Upper lobe of right lung (tissue), 1 donor: ENCODE measurements at regions not wholly inside any gene's neighbourhood (a gene's known extent, or its start where the extent isn't known, plus 50 kb on each side); places are given as distances from the start of the nearest gene placed in this dataset.
"Not testable (repeated sequence)": the region's sequence is repeated elsewhere in the genome, so short reads cannot be mapped to it uniquely, and the experiment has no call there.

Experiments used
- ATAC-seq: fragments of 200-7000 bp; cut with Tn5 transposase; one replicate; pipeline ENCODE4 v1.9.1; 2020; ENCODE audit warnings: mild to moderate bottlenecking, moderate library complexity
- DNase-seq: peaks from one replicate; pipeline ENCODE4 v3.0.0-alpha.2; 2020
- H3K27ac ChIP-seq: fragments of 200-600 bp; one replicate; pipeline ENCODE4 v1.8.0; 2022
- H3K27me3 ChIP-seq: fragments of 200-600 bp; one replicate; pipeline ENCODE4 v1.8.0; 2022; ENCODE audit warnings: mild to moderate bottlenecking
- H3K36me3 ChIP-seq: fragments of 200-600 bp; one replicate; pipeline ENCODE4 v1.8.0; 2022
- H3K4me1 ChIP-seq: fragments of 200-600 bp; one replicate; pipeline ENCODE4 v1.8.0; 2022
- H3K4me3 ChIP-seq: fragments of 200-600 bp; one replicate; pipeline ENCODE4 v1.8.0; 2022; ENCODE audit warnings: mild to moderate bottlenecking
- H3K9me3 ChIP-seq: fragments of 200-600 bp; one replicate; pipeline ENCODE4 v1.8.0; 2022
- CTCF ChIP-seq: fragments of 200-600 bp; IDR thresholded peaks from one replicate; pipeline ENCODE4 v1.8.0; 2022; ENCODE audit warnings: antibody characterized with exemption
- intact Hi-C: fragments of 100-400 bp; cut with DNase I; formaldehyde crosslinking; loops from one replicate; pipeline ENCODE4 v1.11.0; 2022
- donor health status: DM: no; HTN: yes; CAD: no; lungs with severe emphysema.

GRCh38 chr1:96579636-96580035, 141.9 kb upstream of the PTBP2 start:
- DNase-seq (no peak), ATAC-seq (no peak)
- Histone ChIP-seq H3K27ac (no peak overlapping the region), H3K36me3 (no peaks in the 10 kb centered on the region), H3K27me3 (no peaks in the 10 kb centered on the region), H3K9me3 (no peaks in the 10 kb centered on the region), H3K4me3 (no peak overlapping the region), H3K4me1 (no peaks in the 10 kb centered on the region)
- TF ChIP-seq CTCF, result no peak
- intact Hi-C loops, result no loop called here

DNA sequence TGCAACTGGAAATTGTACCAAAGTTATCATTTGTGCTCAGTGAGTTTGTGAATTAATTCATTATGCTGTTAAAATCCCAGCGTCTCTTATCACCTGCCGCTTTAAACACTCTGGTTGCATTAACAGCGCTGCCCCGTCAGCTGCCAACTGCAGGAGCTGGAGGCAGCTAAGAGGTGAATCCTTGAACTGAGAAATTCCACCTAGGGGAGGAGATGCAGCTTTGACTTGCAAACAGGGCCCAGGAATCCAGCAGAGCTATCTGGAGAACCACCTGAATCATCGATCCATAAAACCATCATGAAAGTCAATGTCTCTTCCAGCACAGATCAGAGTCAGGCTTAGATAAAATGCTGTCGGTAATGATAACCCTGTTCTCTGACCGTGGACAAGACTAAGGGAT, 140.7 kb upstream of the PTBP2 start:
- TF ChIP-seq CTCF, result no peak
- H3K9me3 ChIP-seq, result no peaks in the 10 kb centered on the region
- no peak overlapping the region for H3K27ac ChIP-seq
- H3K36me3 ChIP-seq, result no peaks in the 10 kb centered on the region
- H3K27me3 ChIP-seq, result no peaks in the 10 kb centered on the region
- DNase-seq (no peak), ATAC-seq (no peak)
- H3K4me1 ChIP-seq, result no peaks in the 10 kb centered on the region
- intact Hi-C loops, result no loop called here
- no peak overlapping the region for H3K4me3 ChIP-seq

DNA sequence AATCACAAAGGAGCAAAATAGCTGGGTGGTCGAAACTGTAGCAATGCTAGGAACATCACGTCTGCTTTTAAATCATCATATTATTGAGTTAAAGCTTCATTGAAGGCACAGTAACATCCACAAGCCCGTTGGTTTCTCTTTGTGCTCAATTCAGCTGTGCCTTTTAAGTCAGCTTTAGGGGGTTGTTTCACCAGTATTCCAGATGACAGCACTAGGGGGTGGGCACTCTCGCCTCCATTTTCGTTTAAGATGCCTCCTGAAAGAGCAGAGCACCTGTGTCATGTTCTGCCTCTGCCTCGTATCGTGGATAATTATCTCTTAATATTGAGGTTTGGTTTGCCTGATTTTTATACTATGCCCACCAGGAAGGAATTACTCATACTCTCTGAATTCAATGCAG, 139.8 kb upstream of the PTBP2 start:
- no peak for TF ChIP-seq CTCF
- ATAC-seq (no peak), DNase-seq (no peak)
- Histone ChIP-seq H3K9me3 (no peaks in the 10 kb centered on the region), H3K4me1 (no peaks in the 10 kb centered on the region), H3K4me3 (no peak overlapping the region), H3K27ac (no peak overlapping the region), H3K36me3 (no peaks in the 10 kb centered on the region), H3K27me3 (no peaks in the 10 kb centered on the region)
- intact Hi-C loops, result no loop called here

- Histone ChIP-seq H3K4me1 (no peaks in the 10 kb centered on the region), H3K4me3 (no peak overlapping the region), H3K9me3 (no peaks in the 10 kb centered on the region), H3K36me3 (no peaks in the 10 kb centered on the region), H3K27me3 (no peaks in the 10 kb centered on the region), H3K27ac (no peak overlapping the region)
- no peak for TF ChIP-seq CTCF
- no peak for ATAC-seq
- intact Hi-C loops, result no loop called here
- DNase-seq, result no peak
Observed at GRCh38 chr1:96583903-96584302, 137.7 kb upstream of the PTBP2 start.

DNA sequence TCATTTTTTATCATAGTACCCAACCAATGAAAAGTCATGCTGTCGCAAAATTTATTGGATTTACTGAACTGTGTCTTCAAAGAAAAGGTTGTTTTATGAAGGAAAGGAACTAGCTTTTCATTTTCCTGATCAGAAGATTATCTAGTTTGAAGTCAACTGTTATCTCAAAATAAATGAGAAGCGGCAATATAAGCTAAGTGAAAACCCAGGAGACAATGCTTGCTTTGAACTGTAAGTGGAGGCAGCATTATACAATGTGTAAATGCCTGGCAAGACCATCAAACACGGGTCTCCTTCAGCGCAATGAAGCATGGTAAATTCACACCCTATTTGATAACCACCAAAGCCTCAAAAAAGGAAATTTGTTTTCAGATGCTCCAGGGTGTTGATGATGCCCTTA, 134.4 kb upstream of the PTBP2 start:
- DNase-seq (no peak), ATAC-seq (no peak)
- H3K4me3 ChIP-seq, result no peak overlapping the region
- no peaks in the 10 kb centered on the region for H3K4me1 ChIP-seq
- TF ChIP-seq CTCF, result no peak
- no peaks in the 10 kb centered on the region for H3K27me3 ChIP-seq
- H3K9me3 ChIP-seq, result no peaks in the 10 kb centered on the region
- intact Hi-C loops, result no loop called here
- no peak overlapping the region for H3K27ac ChIP-seq
- no peaks in the 10 kb centered on the region for H3K36me3 ChIP-seq

- Histone ChIP-seq H3K4me1 (no peaks in the 10 kb centered on the region), H3K27me3 (no peaks in the 10 kb centered on the region), H3K9me3 (no peaks in the 10 kb centered on the region), H3K27ac (no peak overlapping the region), H3K36me3 (no peaks in the 10 kb centered on the region), H3K4me3 (no peak overlapping the region)
- no peak for DNase-seq
- no peak for TF ChIP-seq CTCF
- intact Hi-C loops, result no loop called here
- no peak for ATAC-seq
Observed at GRCh38 chr1:96588416-96588995, 133.1 kb upstream of the PTBP2 start.

GRCh38 chr1:96595530-96595929, 126.1 kb upstream of the PTBP2 start:
- H3K27me3 ChIP-seq, H3K4me3 ChIP-seq, H3K27ac ChIP-seq, H3K4me1 ChIP-seq, DNase-seq, ATAC-seq, intact Hi-C loops, H3K9me3 ChIP-seq, H3K36me3 ChIP-seq: not testable (repeated sequence)
